Uterus (tissue), 3 donors: ENCODE measurements at regions not wholly inside any gene's neighbourhood (a gene's known extent, or its start where the extent isn't known, plus 50 kb on each side); places are given as distances from the start of the nearest gene placed in this dataset.

ENCODE experiments used
- DNase-seq, 2 donors: peaks; one replicate each; pipeline ENCODE4 v3.0.0-alpha.2; 2019 to 2020
- H3K27ac ChIP-seq, 2 donors: fragments of 200-600 bp; sonication (generic); 1 replicate in 1 of 2; 2 replicates in 1 of 2; pipeline ENCODE4 v1.5.1; 2016 to 2018
- H3K27me3 ChIP-seq, 2 donors: fragments of 200-600 bp; sonication (generic); one replicate each; pipeline ENCODE4 v1.5.1; 2018 to 2019; ENCODE audit warnings: control low read depth in 1 of 2
- H3K36me3 ChIP-seq, 2 donors: fragments of 200-600 bp; sonication (generic); one replicate each; pipeline ENCODE4 v1.5.1; 2019; ENCODE audit warnings: control low read depth in 1 of 2
- H3K4me1 ChIP-seq, 2 donors: fragments of 200-600 bp; sonication (generic); one replicate each; pipeline ENCODE4 v1.5.1; 2018 to 2019; ENCODE audit warnings: control low read depth in 1 of 2
- H3K4me3 ChIP-seq, 2 donors: fragments of 200-600 bp; sonication (generic); 1 replicate in 1 of 2; 2 replicates in 1 of 2; pipeline ENCODE4 v1.5.1; 2018 to 2019; ENCODE audit warnings: mild to moderate bottlenecking in 1 of 2
- H3K9me3 ChIP-seq, 2 donors: fragments of 200-600 bp; sonication (generic); one replicate each; pipeline ENCODE4 v1.5.1; 2019; ENCODE audit warnings: control low read depth in 1 of 2
- POLR2A ChIP-seq, 2 donors: fragments of 450-650 bp; IDR thresholded peaks; one replicate each; pipeline ENCODE4 v1.6.1; 2016; ENCODE audit warnings: antibody characterized with exemption in 2 of 2, mild to moderate bottlenecking in 1 of 2, moderate library complexity in 1 of 2
- intact Hi-C: fragments of 100-400 bp; cut with DNase I; formaldehyde crosslinking; loops from one replicate; pipeline ENCODE4 v1.15.1; 2023; ENCODE audit warnings: low total_unique reads
- TF ChIP-seq, protein P1 (sequence below), 4 experiments: fragments of 200-600 bp in 2 of 4; fragments of 450-650 bp in 2 of 4; sonication (generic) in 2 of 4; IDR thresholded peaks; one replicate each; pipeline ENCODE4 v1.5.1; 2016 to 2019; ENCODE audit warnings: antibody characterized with exemption in 4 of 4, mild to moderate bottlenecking in 2 of 4, moderate library complexity in 1 of 4
- donor health status: DM: yes; HTN: yes; CAD: no.

DNA sequence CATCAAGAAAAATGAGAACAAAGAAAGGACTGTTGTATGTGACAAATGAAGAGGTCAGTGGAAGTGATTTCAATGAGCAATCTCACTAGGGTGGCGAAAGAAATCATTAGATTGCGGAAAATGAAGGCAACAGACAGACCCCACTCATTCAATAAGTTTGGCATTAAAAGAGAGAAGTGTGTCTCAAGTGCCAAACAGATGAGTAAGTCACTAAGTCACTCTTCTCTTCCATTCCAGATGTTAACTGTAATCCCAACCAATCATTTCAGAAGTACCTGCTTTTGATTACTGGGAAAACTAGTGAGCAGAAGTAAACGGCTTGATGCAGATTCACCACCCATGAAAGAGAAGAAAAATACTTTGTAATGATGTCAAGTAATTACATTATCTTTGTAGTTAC is 144.3 kb upstream of the PRMT6 start:
- TF ChIP-seq POLR2A (IDR thresholded peaks at IDR 0.05) = no peak
- TF ChIP-seq, protein P1, sequence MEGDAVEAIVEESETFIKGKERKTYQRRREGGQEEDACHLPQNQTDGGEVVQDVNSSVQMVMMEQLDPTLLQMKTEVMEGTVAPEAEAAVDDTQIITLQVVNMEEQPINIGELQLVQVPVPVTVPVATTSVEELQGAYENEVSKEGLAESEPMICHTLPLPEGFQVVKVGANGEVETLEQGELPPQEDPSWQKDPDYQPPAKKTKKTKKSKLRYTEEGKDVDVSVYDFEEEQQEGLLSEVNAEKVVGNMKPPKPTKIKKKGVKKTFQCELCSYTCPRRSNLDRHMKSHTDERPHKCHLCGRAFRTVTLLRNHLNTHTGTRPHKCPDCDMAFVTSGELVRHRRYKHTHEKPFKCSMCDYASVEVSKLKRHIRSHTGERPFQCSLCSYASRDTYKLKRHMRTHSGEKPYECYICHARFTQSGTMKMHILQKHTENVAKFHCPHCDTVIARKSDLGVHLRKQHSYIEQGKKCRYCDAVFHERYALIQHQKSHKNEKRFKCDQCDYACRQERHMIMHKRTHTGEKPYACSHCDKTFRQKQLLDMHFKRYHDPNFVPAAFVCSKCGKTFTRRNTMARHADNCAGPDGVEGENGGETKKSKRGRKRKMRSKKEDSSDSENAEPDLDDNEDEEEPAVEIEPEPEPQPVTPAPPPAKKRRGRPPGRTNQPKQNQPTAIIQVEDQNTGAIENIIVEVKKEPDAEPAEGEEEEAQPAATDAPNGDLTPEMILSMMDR (IDR thresholded peaks at IDR 0.05) = no peak

DNA sequence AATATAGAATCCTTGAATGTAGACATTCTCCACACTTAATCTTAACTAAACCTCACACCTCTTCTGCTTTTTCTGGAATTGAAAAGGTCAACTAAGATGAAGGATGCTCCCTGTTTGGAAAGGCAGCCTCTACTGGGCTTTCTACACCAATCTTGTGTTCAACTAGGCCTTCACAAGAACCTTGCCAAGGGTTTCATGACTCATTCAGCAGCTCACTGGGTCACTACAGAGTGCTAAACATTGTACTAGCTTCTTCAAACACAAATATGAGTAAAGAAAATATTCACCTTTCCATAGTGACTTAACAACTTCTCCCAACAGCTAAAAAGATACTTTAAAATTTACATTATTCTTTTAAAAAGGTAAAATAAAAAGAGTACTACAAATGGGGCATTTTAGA is 135.3 kb upstream of the PRMT6 start:
- TF ChIP-seq, protein P1 (IDR thresholded peaks at IDR 0.05) = no peak
- TF ChIP-seq POLR2A (IDR thresholded peaks at IDR 0.05) = no peak
- no peak for DNase-seq
- Histone ChIP-seq H3K4me1 (no peaks in the 10 kb centered on the region), H3K4me3 (no peak overlapping the region), H3K36me3 (no peaks in the 10 kb centered on the region), H3K27me3 (no peaks in the 10 kb centered on the region), H3K9me3 (no peaks in the 10 kb centered on the region), H3K27ac (no peak overlapping the region)
- intact Hi-C loops = no loop called here

More for the DNA sequence above, 144.3 kb upstream of the PRMT6 start:
- Histone ChIP-seq H3K4me1 (no peaks in the 10 kb centered on the region), H3K9me3 (no peaks in the 10 kb centered on the region), H3K4me3 (no peak overlapping the region), H3K27me3 (no peaks in the 10 kb centered on the region), H3K27ac (no peak overlapping the region), H3K36me3 (no peaks in the 10 kb centered on the region)
- no peak for DNase-seq
- intact Hi-C loops = no loop called here

DNA sequence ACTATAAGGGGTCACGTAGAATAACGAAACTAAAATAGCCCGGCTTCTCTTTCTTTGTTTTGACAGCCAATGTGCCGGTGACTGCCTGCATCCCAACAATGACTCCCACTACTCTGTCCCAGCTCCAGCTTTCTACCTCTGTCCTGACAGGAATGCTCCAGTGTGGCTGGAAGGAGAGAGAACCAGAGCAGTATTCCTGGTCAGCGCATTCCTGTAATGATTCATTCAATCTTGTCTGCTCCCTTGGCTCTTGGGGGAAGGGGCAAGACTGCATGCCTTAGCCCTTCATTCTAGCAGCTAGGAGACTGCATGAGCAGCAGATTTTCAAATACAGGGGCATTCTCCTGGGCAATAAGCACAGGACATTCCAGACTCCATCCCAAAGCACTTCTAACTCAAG is 132.1 kb upstream of the PRMT6 start:
- Histone ChIP-seq H3K36me3 (no peaks in the 10 kb centered on the region), H3K4me3 (no peak overlapping the region), H3K27ac (no peak overlapping the region), H3K4me1 (no peaks in the 10 kb centered on the region), H3K9me3 (no peaks in the 10 kb centered on the region), H3K27me3 (no peaks in the 10 kb centered on the region)
- TF ChIP-seq, protein P1 (IDR thresholded peaks at IDR 0.05) = no peak
- TF ChIP-seq POLR2A (IDR thresholded peaks at IDR 0.05) = no peak
- intact Hi-C loops = no loop called here
- DNase-seq = no peak

DNA sequence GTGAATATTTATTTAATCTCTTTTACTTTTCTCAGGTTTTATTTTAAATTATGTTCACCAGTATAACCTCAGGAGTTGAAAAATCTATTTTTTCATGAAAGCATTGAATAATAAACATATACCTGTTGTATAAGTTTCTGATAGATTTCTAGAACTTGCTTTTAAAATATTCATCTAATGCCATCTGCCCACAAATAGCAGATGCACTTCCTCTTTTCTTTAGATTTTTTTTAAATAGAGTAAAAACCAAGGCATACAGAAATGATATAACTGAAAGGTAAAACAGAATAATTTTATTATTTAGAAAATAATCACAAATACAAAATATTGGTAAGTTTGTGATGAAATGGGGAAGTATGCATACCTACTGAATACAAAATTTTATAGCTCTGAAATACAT is 130.7 kb upstream of the PRMT6 start:
- H3K36me3 ChIP-seq = no peaks in the 10 kb centered on the region
- no peaks in the 10 kb centered on the region for H3K9me3 ChIP-seq
- no peak overlapping the region for H3K27ac ChIP-seq
- TF ChIP-seq, protein P1 (IDR thresholded peaks at IDR 0.05) = no peak
- TF ChIP-seq POLR2A (IDR thresholded peaks at IDR 0.05) = no peak
- H3K4me3 ChIP-seq = no peak overlapping the region
- no peaks in the 10 kb centered on the region for H3K27me3 ChIP-seq
- H3K4me1 ChIP-seq = no peaks in the 10 kb centered on the region
- DNase-seq = no peak
- intact Hi-C loops = no loop called here

DNA sequence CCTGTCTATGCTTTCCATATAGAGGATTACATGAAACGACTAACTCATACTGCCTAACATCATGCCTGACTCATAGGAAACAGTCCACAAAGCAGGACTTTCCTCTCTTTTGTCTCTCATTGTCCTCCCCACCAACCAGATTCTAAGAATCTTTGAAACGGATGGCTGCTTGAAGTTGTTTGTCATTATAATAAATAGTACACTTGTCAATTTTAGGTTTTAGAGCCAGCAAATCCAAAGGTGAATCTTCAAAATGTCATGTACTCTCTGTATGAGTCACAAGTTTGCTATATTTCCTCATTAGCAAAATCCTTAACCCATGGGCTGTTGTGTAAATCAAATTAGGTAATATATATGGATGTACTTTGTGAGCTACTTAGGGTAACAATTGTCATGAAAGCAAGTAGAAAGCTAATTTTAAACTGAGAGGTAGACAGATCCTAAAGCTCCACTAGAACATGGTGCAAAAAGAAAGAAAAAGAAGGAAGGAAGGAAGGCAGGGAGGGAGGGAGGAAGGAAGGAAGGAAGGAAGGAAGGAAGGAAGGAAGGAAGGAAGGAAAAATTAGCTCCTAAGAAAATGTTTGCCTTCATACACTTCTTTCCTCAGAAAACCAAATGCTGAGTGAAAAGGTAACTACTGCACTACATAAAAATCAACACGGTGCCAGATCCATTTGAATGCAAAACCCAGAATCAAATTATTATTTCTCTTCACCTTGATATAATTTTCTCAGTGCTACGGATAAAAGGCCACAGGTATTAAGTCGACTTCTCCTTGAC is 129.5 kb upstream of the PRMT6 start:
- no peak overlapping the region for H3K27ac ChIP-seq
- TF ChIP-seq POLR2A (IDR thresholded peaks at IDR 0.05) = no peak
- TF ChIP-seq, protein P1 (IDR thresholded peaks at IDR 0.05) = no peak
- no peaks in the 10 kb centered on the region for H3K9me3 ChIP-seq
- H3K4me1 ChIP-seq = no peaks in the 10 kb centered on the region
- no peaks in the 10 kb centered on the region for H3K27me3 ChIP-seq
- H3K36me3 ChIP-seq = no peaks in the 10 kb centered on the region
- intact Hi-C loops = no loop called here
- DNase-seq = no peak
- no peak overlapping the region for H3K4me3 ChIP-seq
